GM21717 (cell line): ENCODE measurements at regions not wholly inside any gene's neighbourhood (a gene's known extent, or its start where the extent isn't known, plus 50 kb on each side); places are given as distances from the start of the nearest gene placed in this dataset.

Source experiments
- ATAC-seq: cut with Tn5 transposase; IDR thresholded peaks from one replicate; pipeline ENCODE4 v1.9.1; 2021; ENCODE audit warnings: mild to moderate bottlenecking, moderate library complexity; ENCODE audit not compliant: unreplicated experiment

DNA sequence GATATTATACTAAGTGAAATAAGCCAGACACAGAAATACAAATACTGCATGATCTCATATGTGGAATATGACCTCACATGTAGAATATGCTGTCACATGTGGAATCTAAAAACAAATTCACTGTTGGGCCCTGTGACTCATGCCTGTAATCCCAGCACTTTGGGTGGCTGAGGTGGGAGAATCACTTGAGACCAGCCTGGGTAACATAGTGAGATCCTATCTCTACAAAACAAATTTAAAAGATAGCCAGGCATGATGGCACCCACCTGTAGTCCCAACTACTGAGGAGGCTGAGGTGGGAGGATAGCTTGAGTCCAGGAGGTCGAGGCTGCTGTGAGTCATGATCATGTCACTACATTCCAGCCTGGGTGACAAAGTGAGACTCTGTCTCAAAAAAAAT, 160.3 kb downstream of the PTEN start:
- ATAC-seq = no peak

- no peak for ATAC-seq
Observed at GRCh38 chr10:88026031-88026430, 162.6 kb downstream of the PTEN start.

DNA sequence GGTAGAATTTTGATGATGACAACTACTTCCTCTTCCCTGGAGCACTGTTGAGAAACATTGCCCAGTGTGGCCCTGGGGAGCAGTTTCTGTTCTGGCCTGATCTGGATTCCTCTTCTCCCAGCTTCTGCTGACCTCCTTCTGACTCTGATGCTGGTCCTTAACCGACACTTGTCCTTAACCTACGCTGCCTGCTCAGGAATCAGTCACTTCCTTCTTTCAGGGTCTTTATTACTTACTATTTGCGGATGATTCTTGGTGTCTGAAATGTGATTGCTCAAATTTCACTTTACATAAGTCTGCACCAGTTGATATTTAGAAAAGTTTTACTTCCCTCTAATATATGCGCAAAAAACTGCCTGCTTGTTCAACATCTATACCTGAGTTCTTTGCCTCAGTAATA, 164.1 kb downstream of the PTEN start:
- no peak for ATAC-seq

- no peak for ATAC-seq
Observed at GRCh38 chr10:88028072-88028471, 164.6 kb downstream of the PTEN start.

- no peak for ATAC-seq
Observed at GRCh38 chr10:88028654-88029053, 165.2 kb downstream of the PTEN start.

GRCh38 chr10:88032566-88032965, 169.1 kb downstream of the PTEN start:
- no peak for ATAC-seq

GRCh38 chr10:88033385-88033784, 170.0 kb downstream of the PTEN start:
- ATAC-seq = no peak

DNA sequence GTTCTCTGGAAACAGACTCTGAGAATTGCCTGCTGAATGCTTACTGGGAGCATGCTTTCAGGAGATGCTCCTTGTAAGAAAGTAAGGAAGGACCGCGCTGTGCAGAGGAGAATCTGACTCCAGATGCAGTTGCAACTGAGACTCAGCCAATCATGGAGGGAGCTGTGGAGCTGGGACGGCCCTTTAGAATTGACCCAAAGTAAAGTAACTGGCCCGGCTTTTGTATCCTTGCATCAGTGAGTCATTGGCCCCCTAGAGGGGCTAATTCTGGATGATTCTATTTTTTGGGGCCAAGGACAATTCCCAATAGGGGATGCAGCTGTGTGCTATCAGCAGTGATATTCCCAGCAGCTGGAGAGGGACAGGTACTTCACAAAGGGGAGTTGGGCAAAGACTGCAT, 170.4 kb downstream of the PTEN start:
- no peak for ATAC-seq

- no peak for ATAC-seq
Observed at GRCh38 chr10:88036126-88036525, 172.7 kb downstream of the PTEN start.

DNA sequence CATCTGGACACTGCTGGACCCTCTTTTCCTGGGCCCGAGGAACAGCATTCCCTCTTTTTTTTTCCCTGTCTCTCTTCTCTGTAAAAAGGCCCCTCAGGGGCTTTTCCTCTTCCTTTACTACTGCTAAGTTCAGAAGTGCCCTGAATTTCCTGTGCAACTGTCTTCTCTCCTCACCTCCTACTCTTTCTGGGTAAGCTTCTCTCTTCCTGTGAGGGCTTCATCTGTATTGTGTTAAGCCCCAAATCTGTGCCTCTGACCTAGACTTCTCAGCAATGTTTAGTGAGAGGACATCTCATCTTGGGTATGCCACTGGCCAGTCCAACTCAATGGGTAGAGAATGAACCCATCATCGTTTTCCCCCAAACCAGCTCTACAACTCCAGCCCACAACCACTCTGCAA, 174.2 kb downstream of the PTEN start:
- no peak for ATAC-seq

DNA sequence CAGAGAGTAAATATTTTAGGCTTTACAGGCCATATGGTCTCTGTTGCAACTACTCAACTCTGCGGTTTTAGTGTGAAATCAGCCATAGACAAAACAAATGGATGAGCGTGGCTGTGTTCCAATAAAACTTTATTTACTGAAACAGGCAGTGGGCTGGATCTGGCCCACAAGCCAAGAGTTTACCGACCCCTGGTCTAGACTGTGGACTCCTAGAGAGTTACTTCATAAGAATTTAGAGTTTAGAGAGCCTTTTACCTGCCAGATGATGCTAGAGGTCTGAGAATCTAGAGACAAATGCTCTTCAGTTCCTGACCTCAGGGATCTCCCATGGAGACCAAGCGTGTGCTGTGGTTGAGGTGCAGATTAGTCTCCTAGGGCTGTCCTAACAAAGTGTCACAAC, 174.8 kb downstream of the PTEN start:
- ATAC-seq = no peak

GRCh38 chr10:88039496-88040200, 176.2 kb downstream of the PTEN start:
- no peak for ATAC-seq

DNA sequence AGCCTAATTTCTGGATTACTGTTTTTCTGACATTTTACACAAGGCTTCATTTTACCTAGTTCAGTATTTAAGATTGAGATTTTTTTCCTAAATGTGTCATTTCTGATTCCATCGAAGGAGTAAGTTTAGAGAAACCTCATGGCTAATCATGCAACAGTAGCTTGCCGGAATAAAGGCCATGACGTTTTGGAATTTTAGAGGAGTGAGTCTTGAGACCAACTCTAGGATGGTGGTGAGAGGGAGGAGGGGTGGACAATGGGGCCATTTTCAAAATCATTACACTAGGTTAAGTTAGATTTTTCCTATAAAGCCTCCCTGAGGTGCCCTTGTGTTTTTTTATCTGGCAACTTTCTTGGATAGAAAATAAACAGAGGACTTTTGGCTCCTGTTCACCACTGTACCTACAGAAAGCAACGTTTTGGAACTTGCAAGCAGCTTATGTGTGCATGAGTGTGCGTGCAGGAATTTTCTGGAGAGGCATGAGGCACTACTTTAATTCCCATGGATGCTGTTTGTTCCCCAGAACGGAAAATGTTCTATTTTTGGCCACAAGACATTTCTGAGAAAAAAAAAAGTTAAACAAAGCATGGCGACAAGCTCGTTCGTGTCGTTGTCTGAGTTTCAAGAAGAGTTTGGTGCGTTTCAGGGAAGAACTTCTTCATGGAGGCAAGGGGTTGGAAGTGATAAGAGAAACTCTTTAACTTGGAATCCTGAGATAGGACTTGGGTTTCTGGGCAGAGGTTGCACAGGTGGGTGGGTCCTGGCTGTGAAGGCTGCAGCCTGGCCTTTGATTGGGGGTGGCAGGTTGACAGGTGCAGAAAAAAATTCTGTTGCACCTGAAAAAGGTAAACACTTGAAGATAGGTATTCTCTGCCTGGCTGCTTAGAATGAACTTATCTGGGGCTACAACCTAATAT, 178.1 kb downstream of the PTEN start:
- no peak for ATAC-seq

DNA sequence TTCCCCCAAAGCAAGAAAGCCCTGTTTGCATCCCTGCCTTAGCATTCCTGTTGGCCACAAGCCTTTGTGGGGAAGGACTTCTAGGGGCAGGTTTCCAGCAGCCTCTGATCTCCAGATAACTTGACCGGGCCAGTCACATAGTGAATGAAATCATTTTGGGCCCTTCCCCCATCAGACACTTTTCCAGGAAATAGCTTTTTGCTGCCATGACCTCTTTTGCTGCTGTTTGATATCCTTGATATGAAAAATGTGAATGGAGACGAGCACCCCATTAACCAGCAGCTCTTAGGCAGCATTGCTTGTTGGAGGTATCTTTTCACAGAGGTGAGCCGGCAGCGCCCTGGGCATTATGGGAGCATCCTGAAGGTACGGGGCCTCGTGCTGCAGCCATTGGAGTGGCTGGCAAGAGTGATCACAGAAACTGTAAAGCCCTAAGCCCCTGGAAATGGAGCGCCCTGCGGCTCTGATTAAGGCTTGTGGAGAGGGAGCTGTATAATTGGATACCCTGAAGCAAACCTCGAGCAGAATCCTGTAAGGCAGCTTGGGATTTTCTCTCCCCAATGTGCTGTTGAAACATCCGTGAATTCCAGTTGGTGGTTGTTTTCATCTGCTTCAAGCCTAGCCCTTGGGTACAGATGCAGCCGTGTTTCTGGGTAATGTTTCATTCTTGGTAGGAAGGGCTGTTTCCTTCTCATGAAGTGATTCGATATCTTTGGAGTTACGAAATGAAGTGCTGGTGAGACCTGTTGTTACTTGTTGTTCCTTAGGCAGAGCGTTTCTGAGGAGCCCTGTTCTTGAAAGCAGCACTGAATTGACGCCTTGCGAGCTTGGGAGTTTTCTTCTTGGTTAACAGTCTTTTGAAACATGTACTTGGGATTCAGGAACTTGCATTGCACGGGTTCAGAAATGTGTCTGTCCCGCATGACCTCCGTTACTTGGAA, 179.0 kb downstream of the PTEN start:
- ATAC-seq = no peak

DNA sequence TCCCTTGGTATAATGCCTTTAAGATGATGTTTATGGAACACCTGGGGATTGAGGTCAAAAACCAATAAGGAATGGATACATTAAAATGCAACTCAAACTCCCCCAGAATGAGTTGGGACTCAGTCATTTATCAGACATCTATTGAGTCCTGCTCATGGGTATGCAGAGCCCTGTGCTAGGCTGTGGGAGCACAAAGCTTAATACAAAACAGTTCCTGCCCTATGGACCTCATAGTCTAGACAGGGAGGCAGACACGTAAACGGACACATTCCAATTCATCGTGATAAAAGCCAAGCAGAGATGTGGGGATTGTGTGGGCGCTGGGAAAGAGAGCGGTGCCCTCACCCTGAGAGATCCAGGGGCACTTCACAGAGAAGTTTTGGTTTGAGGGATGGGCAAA, 181.7 kb downstream of the PTEN start:
- ATAC-seq = no peak

DNA sequence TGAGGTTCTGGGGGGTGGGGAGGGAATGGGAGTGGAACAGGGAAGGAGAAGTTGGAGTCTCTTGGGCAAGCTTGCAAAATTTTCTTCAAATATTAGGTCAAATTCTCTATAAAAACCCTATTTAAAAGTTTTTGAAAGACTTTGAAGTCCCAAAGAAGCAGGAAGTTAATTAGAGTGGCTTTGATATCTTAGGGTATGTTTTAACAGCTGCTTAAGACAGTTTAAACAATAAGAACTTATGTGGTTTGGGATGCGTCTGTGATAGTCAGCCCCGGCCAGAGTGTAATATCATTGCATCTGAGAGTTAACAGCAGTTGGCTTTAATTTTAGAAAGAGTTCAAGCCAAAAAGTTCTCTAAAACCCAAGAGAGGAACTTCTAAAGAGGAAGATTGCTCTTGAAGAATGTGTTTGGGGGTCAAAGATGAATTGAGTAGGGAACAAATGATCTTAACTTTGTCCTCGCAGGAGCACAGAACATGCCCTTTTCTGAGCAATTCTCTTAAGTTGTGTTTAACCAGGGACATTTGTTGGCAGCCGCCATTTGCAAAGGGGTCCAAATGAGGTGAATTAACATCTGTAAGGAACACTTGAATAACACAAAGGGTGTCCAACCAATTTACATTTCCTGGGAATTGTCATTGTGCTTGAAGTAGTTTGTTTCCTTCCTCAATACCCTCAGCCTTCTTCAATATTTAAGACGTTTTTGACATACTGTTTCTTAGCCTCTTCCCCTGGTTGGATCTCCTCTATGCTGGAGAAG, 182.4 kb downstream of the PTEN start:
- ATAC-seq = no peak

DNA sequence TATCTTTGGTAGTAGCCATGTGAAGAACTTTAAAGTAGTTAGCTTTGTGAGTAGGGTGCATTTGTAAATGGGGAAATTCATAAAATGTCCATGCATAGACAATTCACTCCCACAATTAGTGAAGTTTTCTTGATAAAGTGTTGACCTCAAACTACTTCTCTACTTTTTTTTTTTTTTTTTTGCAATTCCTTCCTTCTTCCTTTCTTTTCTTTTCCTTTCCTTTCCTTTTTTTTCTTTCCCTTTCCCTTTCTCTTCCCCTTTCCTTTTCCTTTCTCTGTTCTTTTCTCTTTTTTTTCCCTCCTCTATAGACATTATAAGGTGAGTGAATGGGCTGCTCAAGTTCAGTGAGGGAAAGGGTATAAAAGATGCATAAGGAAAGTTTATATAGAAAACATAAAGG, 184.2 kb downstream of the PTEN start:
- ATAC-seq = no peak

DNA sequence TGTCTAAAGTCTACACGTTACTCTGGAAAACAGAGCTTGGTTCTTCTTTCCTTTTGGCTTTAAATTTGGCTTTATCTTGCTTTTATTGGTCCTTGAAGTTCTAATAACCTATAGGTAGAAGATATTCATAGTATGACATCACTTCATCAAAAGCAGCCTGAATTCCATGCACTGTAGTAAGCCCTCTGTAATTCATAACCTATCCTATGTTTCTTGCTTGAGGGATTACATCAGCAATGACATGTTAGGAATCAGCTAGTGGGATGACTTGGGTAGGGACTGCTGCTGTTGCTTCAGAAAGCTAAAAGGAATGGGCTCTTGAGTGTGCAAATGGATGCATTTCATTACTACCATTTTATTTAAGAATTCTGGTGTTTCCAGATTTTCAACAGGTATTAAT, 184.9 kb downstream of the PTEN start:
- no peak for ATAC-seq

DNA sequence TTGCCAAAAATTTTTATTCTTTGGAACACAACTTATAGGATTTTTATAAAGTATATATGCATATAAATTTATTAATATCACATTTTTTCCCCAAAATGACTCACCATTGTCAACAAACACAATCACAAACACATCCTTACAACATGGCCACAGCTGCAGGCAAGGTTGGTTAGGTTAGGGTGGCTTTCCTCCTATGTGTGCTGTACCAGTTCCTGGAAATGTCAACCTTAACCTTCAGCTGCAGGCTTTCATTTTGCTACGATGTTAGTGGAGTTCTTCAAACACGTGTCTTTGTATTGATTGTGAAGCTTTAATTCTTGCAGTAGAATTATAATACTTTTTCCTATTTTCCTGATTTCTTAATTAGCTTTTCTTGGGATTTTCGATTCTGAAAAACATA, 185.8 kb downstream of the PTEN start:
- no peak for ATAC-seq

DNA sequence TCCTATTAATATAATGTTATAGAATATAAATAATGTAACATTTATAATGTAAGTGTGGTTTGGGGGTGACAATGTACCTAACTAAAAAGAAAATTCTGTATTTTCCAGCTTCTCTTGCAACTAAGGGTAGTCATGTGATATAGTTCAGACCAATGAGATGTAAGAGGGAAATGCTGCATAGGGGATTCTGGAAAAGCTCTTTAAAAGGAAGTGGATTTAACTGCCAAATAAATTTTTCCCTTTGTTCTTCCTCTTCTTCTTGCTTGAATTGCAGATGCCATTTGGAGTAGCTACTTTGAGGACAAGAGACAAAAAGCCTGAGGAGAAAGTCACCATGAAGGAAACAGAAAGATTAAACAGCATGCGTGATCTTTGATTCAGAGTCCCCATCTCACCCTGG, 194.3 kb downstream of the PTEN start:
- ATAC-seq = no peak

DNA sequence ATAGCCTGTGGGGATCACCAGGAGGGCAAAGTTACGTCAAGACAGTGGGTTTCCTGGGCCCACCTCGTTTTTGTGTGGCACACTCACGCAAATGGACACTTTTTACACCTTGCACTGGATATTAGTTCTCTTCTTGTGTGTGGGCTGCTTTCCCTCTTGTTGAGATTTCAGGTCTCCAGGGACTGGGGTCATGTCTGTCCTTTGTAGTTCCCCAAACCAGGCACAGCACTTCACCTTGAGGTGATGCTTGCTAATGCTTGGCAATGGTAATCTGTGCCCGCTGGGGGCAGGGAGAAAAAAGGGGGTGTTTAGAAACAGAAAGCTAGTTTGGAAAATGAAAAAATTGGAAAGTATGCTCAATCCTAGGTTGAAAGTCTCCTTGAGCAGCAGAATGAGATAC, 195.3 kb downstream of the PTEN start:
- ATAC-seq = no peak
